ENCODE measurements at regions not wholly inside any gene's neighbourhood (a gene's known extent, or its start where the extent isn't known, plus 50 kb on each side); places are given as distances from the start of the nearest gene placed in this dataset.

GRCh38 chr5:153402550-153402949 is 87.9 kb upstream of the GRIA1 start:
- DNase-seq: no peak

GRCh38 chr5:153403470-153403869 is 87.0 kb upstream of the GRIA1 start:
- no peak for DNase-seq

- no peak for DNase-seq
Observed at GRCh38 chr5:153404747-153405146, 85.7 kb upstream of the GRIA1 start.

GRCh38 chr5:153421676-153422075 is 68.8 kb upstream of the GRIA1 start:
- DNase-seq: no peak

- no peak for DNase-seq
Observed at GRCh38 chr5:153425914-153426313, 64.6 kb upstream of the GRIA1 start.

- no peak for DNase-seq
Observed at GRCh38 chr5:153429761-153430380, 60.6 kb upstream of the GRIA1 start.

- DNase-seq: no peak
Observed at GRCh38 chr5:153432583-153432982, 57.9 kb upstream of the GRIA1 start.

- no peak for DNase-seq
Observed at GRCh38 chr5:153437251-153437650, 53.2 kb upstream of the GRIA1 start.

GRCh38 chr5:153439130-153439529 is 51.3 kb upstream of the GRIA1 start:
- DNase-seq: no peak

All from 8988T (cell line).